Fibroblast of skin of right biceps (primary cell): ENCODE measurements at regions not wholly inside any gene's neighbourhood (a gene's known extent, or its start where the extent isn't known, plus 50 kb on each side); places are given as distances from the start of the nearest gene placed in this dataset.
"Not testable (repeated sequence)": the region's sequence is repeated elsewhere in the genome, so short reads cannot be mapped to it uniquely, and the experiment has no call there.

Experiments used
- DNase-seq: peaks from one replicate; pipeline ENCODE4 v3.0.0-alpha.2; 2013

- DNase-seq = not testable (repeated sequence)
Observed at GRCh38 chr21:10368323-10368798, 153.0 kb upstream of the TPTE start.

GRCh38 chr21:10369289-10369688, 152.1 kb upstream of the TPTE start:
- not testable (repeated sequence) for DNase-seq

- DNase-seq = not testable (repeated sequence)
Observed at GRCh38 chr21:10377758-10378157, 143.6 kb upstream of the TPTE start.

- not testable (repeated sequence) for DNase-seq
Observed at GRCh38 chr21:10379816-10380215, 141.6 kb upstream of the TPTE start.

- DNase-seq = not testable (repeated sequence)
Observed at GRCh38 chr21:10381687-10382060, 139.7 kb upstream of the TPTE start.

GRCh38 chr21:10382135-10382534, 139.2 kb upstream of the TPTE start:
- not testable (repeated sequence) for DNase-seq

GRCh38 chr21:10382580-10382979, 138.8 kb upstream of the TPTE start:
- DNase-seq = not testable (repeated sequence)

- DNase-seq = not testable (repeated sequence)
Observed at GRCh38 chr21:10383571-10383970, 137.8 kb upstream of the TPTE start.

GRCh38 chr21:10384304-10384861, 137.0 kb upstream of the TPTE start:
- not testable (repeated sequence) for DNase-seq

- DNase-seq = not testable (repeated sequence)
Observed at GRCh38 chr21:10385202-10385601, 136.2 kb upstream of the TPTE start.

- DNase-seq = not testable (repeated sequence)
Observed at GRCh38 chr21:10385898-10386527, 135.4 kb upstream of the TPTE start.

GRCh38 chr21:10387692-10388450, 133.5 kb upstream of the TPTE start:
- not testable (repeated sequence) for DNase-seq

- not testable (repeated sequence) for DNase-seq
Observed at GRCh38 chr21:10388625-10389024, 132.8 kb upstream of the TPTE start.

- DNase-seq = not testable (repeated sequence)
Observed at GRCh38 chr21:10392301-10392700, 129.1 kb upstream of the TPTE start.

- DNase-seq = not testable (repeated sequence)
Observed at GRCh38 chr21:10395963-10396362, 125.4 kb upstream of the TPTE start.

- DNase-seq = not testable (repeated sequence)
Observed at GRCh38 chr21:10397495-10397915, 123.9 kb upstream of the TPTE start.

GRCh38 chr21:10398692-10399489, 122.5 kb upstream of the TPTE start:
- not testable (repeated sequence) for DNase-seq

GRCh38 chr21:10400622-10401361, 120.6 kb upstream of the TPTE start:
- DNase-seq = not testable (repeated sequence)

- DNase-seq = not testable (repeated sequence)
Observed at GRCh38 chr21:10402461-10402860, 118.9 kb upstream of the TPTE start.

- not testable (repeated sequence) for DNase-seq
Observed at GRCh38 chr21:10405331-10405730, 116.1 kb upstream of the TPTE start.

- not testable (repeated sequence) for DNase-seq
Observed at GRCh38 chr21:10409786-10410185, 111.6 kb upstream of the TPTE start.

- not testable (repeated sequence) for DNase-seq
Observed at GRCh38 chr21:10410354-10410929, 110.9 kb upstream of the TPTE start.
